HEK293 (cell line): ENCODE measurements at regions not wholly inside any gene's neighbourhood (a gene's known extent, or its start where the extent isn't known, plus 50 kb on each side); places are given as distances from the start of the nearest gene placed in this dataset.

Experiments
- CTCF ChIA-PET: fragments of 350-600 bp; formaldehyde crosslinking; extraction: SDS; loops from one replicate; lab custom pipeline; 2021; ENCODE audit warnings: antibody characterized with exemption; lab: Yijun Ruan, JAX
- POLR2A ChIA-PET: fragments of 300-600 bp; formaldehyde crosslinking; extraction: SDS; loops from one replicate; lab custom pipeline; 2020; ENCODE audit warnings: antibody characterized with exemption, inconsistent platforms; lab: Yijun Ruan, JAX
- H3K27ac ChIP-seq: fragments of 200-500 bp; sonication (Bioruptor generic); 2 replicates; pipeline ENCODE4 v1.5.1; 2014; ENCODE audit warnings: low read depth, low read length, control low read depth, inconsistent platforms; ENCODE audit errors: extremely low read depth
- H3K36me3 ChIP-seq, 2 experiments: fragments of 200-500 bp in 1 of 2; sonication (Bioruptor generic) in 1 of 2; 1 replicate in 1 of 2; 2 replicates in 1 of 2; pipeline ENCODE4 v1.5.1; 2014 to 2017; ENCODE audit warnings: inconsistent platforms in 2 of 2, low read length in 2 of 2; ENCODE audit not compliant: control insufficient read depth in 2 of 2, insufficient read depth in 1 of 2
- H3K4me1 ChIP-seq: fragments of 200-500 bp; sonication (Bioruptor generic); 2 replicates; pipeline ENCODE4 v1.5.1; 2014; ENCODE audit warnings: mild to moderate bottlenecking, low read length, inconsistent platforms; ENCODE audit not compliant: control insufficient read depth, insufficient read depth
- H3K4me3 ChIP-seq: 2 replicates; pipeline ENCODE4 v1.5.1; 2011; ENCODE audit warnings: low read depth, mild to moderate bottlenecking, control low read depth, low read length, moderate library complexity
- H3K9me3 ChIP-seq: fragments of 200-500 bp; sonication (Bioruptor generic); 2 replicates; pipeline ENCODE4 v1.5.1; 2014; ENCODE audit warnings: low read depth, low read length, inconsistent platforms; ENCODE audit not compliant: control insufficient read depth, insufficient read depth
- HIC1 ChIP-seq: fragments of 450-650 bp; formaldehyde crosslinking; IDR thresholded peaks from 2 replicates; pipeline ENCODE4 v1.5.1; 2016; ENCODE audit warnings: missing biosample characterization, missing genetic modification characterization
- INSM2 ChIP-seq: fragments of 450-650 bp; formaldehyde crosslinking; IDR thresholded peaks from 2 replicates; pipeline ENCODE4 v1.5.1; 2016; ENCODE audit warnings: missing biosample characterization, missing genetic modification characterization
- KLF16 ChIP-seq: fragments of 450-650 bp; formaldehyde crosslinking; IDR thresholded peaks from 2 replicates; pipeline ENCODE4 v1.5.1; 2017; ENCODE audit warnings: missing biosample characterization, missing genetic modification characterization
- OVOL3 ChIP-seq: fragments of 450-650 bp; formaldehyde crosslinking; IDR thresholded peaks from 2 replicates; pipeline ENCODE4 v1.5.1; 2016; ENCODE audit warnings: missing biosample characterization, missing genetic modification characterization
- SP3 ChIP-seq: fragments of 450-650 bp; formaldehyde crosslinking; IDR thresholded peaks from 2 replicates; pipeline ENCODE4 v1.5.1; 2016; ENCODE audit warnings: missing biosample characterization, missing genetic modification characterization
- ZBTB21 ChIP-seq: fragments of 450-650 bp; formaldehyde crosslinking; IDR thresholded peaks from 2 replicates; pipeline ENCODE4 v1.5.1; 2017; ENCODE audit warnings: missing biosample characterization, missing genetic modification characterization
- ZBTB44 ChIP-seq: fragments of 450-650 bp; IDR thresholded peaks from 2 replicates; pipeline ENCODE4 v1.5.1; 2018; ENCODE audit warnings: missing biosample characterization, mild to moderate bottlenecking, missing genetic modification characterization
- ZNF121 ChIP-seq: fragments of 450-650 bp; formaldehyde crosslinking; IDR thresholded peaks from 2 replicates; pipeline ENCODE4 v1.5.1; 2016; ENCODE audit warnings: missing biosample characterization, missing genetic modification characterization
- ZNF146 ChIP-seq: fragments of 450-650 bp; formaldehyde crosslinking; IDR thresholded peaks from 2 replicates; pipeline ENCODE4 v1.5.1; 2016; ENCODE audit warnings: missing biosample characterization, missing genetic modification characterization
- ZNF280C ChIP-seq: fragments of 450-650 bp; formaldehyde crosslinking; IDR thresholded peaks from 2 replicates; pipeline ENCODE4 v1.5.1; 2016; ENCODE audit warnings: missing biosample characterization, missing genetic modification characterization
- ZNF324 ChIP-seq: fragments of 450-650 bp; formaldehyde crosslinking; IDR thresholded peaks from 2 replicates; pipeline ENCODE4 v1.5.1; 2016; ENCODE audit warnings: missing biosample characterization, missing genetic modification characterization
- ZNF335 ChIP-seq: fragments of 450-650 bp; formaldehyde crosslinking; conservative IDR thresholded peaks from 2 replicates; pipeline ENCODE4 v1.5.1; 2016; ENCODE audit warnings: missing biosample characterization, missing genetic modification characterization
- ZNF354C ChIP-seq: fragments of 450-650 bp; formaldehyde crosslinking; IDR thresholded peaks from 2 replicates; pipeline ENCODE4 v1.5.1; 2016; ENCODE audit warnings: missing biosample characterization, missing genetic modification characterization, low read depth, borderline replicate concordance
- ZNF501 ChIP-seq: fragments of 450-650 bp; formaldehyde crosslinking; IDR thresholded peaks from 2 replicates; pipeline ENCODE4 v1.5.1; 2016; ENCODE audit warnings: missing biosample characterization, missing genetic modification characterization
- ZNF518A ChIP-seq: fragments of 450-650 bp; formaldehyde crosslinking; conservative IDR thresholded peaks from 2 replicates; pipeline ENCODE4 v1.5.1; 2016; ENCODE audit warnings: low read depth, missing biosample characterization, missing genetic modification characterization
- ZNF529 ChIP-seq: fragments of 450-650 bp; formaldehyde crosslinking; IDR thresholded peaks from 2 replicates; pipeline ENCODE4 v1.5.1; 2017; ENCODE audit warnings: missing genetic modification characterization, missing biosample characterization; ENCODE audit not compliant: insufficient replicate concordance
- ZNF580 ChIP-seq: fragments of 450-650 bp; formaldehyde crosslinking; IDR thresholded peaks from 2 replicates; pipeline ENCODE4 v1.5.1; 2016; ENCODE audit warnings: missing biosample characterization, missing genetic modification characterization
- ZNF585B ChIP-seq: fragments of 450-650 bp; formaldehyde crosslinking; IDR thresholded peaks from 2 replicates; pipeline ENCODE4 v1.5.1; 2016; ENCODE audit warnings: missing biosample characterization, missing genetic modification characterization
- ZNF837 ChIP-seq: fragments of 450-650 bp; formaldehyde crosslinking; IDR thresholded peaks from 2 replicates; pipeline ENCODE4 v1.5.1; 2016; ENCODE audit warnings: missing biosample characterization, missing genetic modification characterization

GRCh38 chr20:55360895-55361294 lies 644.4 kb downstream of the CBLN4 start:
- Histone ChIP-seq H3K36me3 (no peaks in the 10 kb centered on the region), H3K4me1 (no peaks in the 10 kb centered on the region), H3K9me3 (no peaks in the 10 kb centered on the region), H3K4me3 (no peak overlapping the region), H3K27ac (no peak overlapping the region)
- ChIA-PET POLR2A (no interaction called here), CTCF (no interaction called here)
- no peak for TF ChIP-seq ZNF585B (tag by site-specific recombination)
- no peak for TF ChIP-seq ZNF837 (tag by site-specific recombination)
- no peak for TF ChIP-seq ZNF146 (tag by site-specific recombination)
- TF ChIP-seq INSM2 (tag by site-specific recombination), result no peak
- no peak for TF ChIP-seq ZNF580 (tag by site-specific recombination)
- TF ChIP-seq ZBTB21 (tag by site-specific recombination), result no peak
- TF ChIP-seq HIC1 (tag by site-specific recombination), result no peak

- H3K9me3 ChIP-seq, result no peaks in the 10 kb centered on the region
- TF ChIP-seq ZBTB44 (tag by site-specific recombination) (no peak), ZNF335 (tag by site-specific recombination) (no peak), ZNF518A (tag by site-specific recombination) (no peak), KLF16 (tag by site-specific recombination) (no peak), ZNF280C (tag by site-specific recombination) (no peak), ZNF501 (tag by site-specific recombination) (no peak), SP3 (tag by site-specific recombination) (no peak), ZNF354C (tag by site-specific recombination) (no peak), ZNF324 (tag by site-specific recombination) (no peak), OVOL3 (no peak), ZNF121 (tag by site-specific recombination) (no peak), ZNF529 (tag by site-specific recombination) (no peak)
- H3K36me3 ChIP-seq, result no peaks in the 10 kb centered on the region
- CTCF ChIA-PET, result no interaction called here
- POLR2A ChIA-PET, result no interaction called here
- no peaks in the 10 kb centered on the region for H3K4me1 ChIP-seq
- H3K27ac ChIP-seq, result no peak overlapping the region
- H3K4me3 ChIP-seq, result no peak overlapping the region
Observed at GRCh38 chr20:55354720-55355119, 650.6 kb downstream of the CBLN4 start.
